Esophagus muscularis mucosa (tissue), 3 donors: ENCODE measurements at regions not wholly inside any gene's neighbourhood (a gene's known extent, or its start where the extent isn't known, plus 50 kb on each side); places are given as distances from the start of the nearest gene placed in this dataset.

Experiments used
- POLR2A ChIP-seq: fragments of 450-650 bp; IDR thresholded peaks from one replicate; pipeline ENCODE4 v1.6.1; 2017; ENCODE audit warnings: antibody characterized with exemption, moderate library complexity, mild to moderate bottlenecking, low read depth
- POLR2AphosphoS5 ChIP-seq, 2 donors: sonication (generic); formaldehyde crosslinking; IDR thresholded peaks; one replicate each; pipeline ENCODE4 v1.6.1; 2017; ENCODE audit warnings: antibody characterized with exemption in 2 of 2
- TF ChIP-seq, protein P1 (sequence below), 3 experiments: fragments of 200-600 bp in 2 of 3; fragments of 450-650 bp in 1 of 3; sonication (generic) in 2 of 3; IDR thresholded peaks; one replicate each; pipeline ENCODE4 v1.5.1; 2017 to 2019; ENCODE audit warnings: antibody characterized with exemption in 3 of 3, mild to moderate bottlenecking in 2 of 3, moderate library complexity in 1 of 3

DNA sequence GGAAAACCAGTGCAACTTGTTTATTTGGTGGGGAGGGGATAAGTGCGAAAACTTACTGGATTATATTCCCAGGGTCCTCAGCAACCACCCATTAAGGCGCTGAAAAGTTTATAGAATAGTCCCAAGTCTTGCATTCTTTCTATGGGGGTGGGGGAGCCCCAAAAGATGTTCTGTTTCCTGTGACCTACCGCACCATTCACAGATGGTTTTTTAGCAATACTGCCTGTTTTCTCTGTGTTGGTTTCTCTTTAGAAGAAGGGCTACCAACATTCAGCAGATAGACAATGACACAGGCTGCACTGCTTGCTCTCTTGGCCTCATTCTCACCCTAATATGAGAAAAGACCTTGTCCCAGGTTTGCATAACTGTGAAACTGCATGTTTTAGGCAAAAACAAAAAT is 86.5 kb downstream of the FAM76B start:
- TF ChIP-seq, protein P1, sequence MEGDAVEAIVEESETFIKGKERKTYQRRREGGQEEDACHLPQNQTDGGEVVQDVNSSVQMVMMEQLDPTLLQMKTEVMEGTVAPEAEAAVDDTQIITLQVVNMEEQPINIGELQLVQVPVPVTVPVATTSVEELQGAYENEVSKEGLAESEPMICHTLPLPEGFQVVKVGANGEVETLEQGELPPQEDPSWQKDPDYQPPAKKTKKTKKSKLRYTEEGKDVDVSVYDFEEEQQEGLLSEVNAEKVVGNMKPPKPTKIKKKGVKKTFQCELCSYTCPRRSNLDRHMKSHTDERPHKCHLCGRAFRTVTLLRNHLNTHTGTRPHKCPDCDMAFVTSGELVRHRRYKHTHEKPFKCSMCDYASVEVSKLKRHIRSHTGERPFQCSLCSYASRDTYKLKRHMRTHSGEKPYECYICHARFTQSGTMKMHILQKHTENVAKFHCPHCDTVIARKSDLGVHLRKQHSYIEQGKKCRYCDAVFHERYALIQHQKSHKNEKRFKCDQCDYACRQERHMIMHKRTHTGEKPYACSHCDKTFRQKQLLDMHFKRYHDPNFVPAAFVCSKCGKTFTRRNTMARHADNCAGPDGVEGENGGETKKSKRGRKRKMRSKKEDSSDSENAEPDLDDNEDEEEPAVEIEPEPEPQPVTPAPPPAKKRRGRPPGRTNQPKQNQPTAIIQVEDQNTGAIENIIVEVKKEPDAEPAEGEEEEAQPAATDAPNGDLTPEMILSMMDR (IDR thresholded peaks at IDR 0.05), result no peak
- TF ChIP-seq POLR2A (no peak), POLR2AphosphoS5 (IDR thresholded peaks at IDR 0.05) (no peak)
